DOHH2 (cell line): ENCODE measurements at regions not wholly inside any gene's neighbourhood (a gene's known extent, or its start where the extent isn't known, plus 50 kb on each side); places are given as distances from the start of the nearest gene placed in this dataset.

Experiments
- H3F3A ChIP-seq: fragments of 200-600 bp; sonication (generic), shearing (Covaris generic); 2 replicates; pipeline ENCODE4 v1.6.0; 2016; ENCODE audit warnings: antibody characterized with exemption, mild to moderate bottlenecking; ENCODE audit not compliant: control insufficient read depth, insufficient read depth
- H3K27ac ChIP-seq: fragments of 200-600 bp; sonication (generic); 2 replicates; pipeline ENCODE4 v1.5.1; 2014; ENCODE audit warnings: low read depth, mild to moderate bottlenecking, low read length, moderate library complexity
- H3K27me3 ChIP-seq: fragments of 200-600 bp; sonication (generic); 2 replicates; pipeline ENCODE4 v1.6.1; 2014; ENCODE audit warnings: mild to moderate bottlenecking, low read length, mixed read lengths; ENCODE audit not compliant: control insufficient read depth
- H3K36me3 ChIP-seq: fragments of 200-600 bp; sonication (generic); 2 replicates; pipeline ENCODE4 v1.6.1; 2014; ENCODE audit warnings: mild to moderate bottlenecking, low read length, moderate library complexity, mixed read lengths; ENCODE audit not compliant: control insufficient read depth
- H3K4me1 ChIP-seq: fragments of 200-600 bp; sonication (generic); 2 replicates; pipeline ENCODE4 v1.6.1; 2014; ENCODE audit warnings: mild to moderate bottlenecking, low read length, mixed read lengths; ENCODE audit not compliant: control insufficient read depth
- H3K4me2 ChIP-seq: fragments of 200-600 bp; sonication (generic); 2 replicates; pipeline ENCODE4 v1.6.0; 2014; ENCODE audit warnings: mild to moderate bottlenecking, low read length, moderate library complexity
- H3K4me3 ChIP-seq: fragments of 200-600 bp; sonication (generic); 2 replicates; pipeline ENCODE4 v1.5.1; 2014; ENCODE audit warnings: mild to moderate bottlenecking, low read length, mixed read lengths
- H3K79me2 ChIP-seq: fragments of 200-600 bp; sonication (generic); 2 replicates; pipeline ENCODE4 v1.6.1; 2014; ENCODE audit warnings: mild to moderate bottlenecking, low read length, mixed read lengths; ENCODE audit not compliant: control insufficient read depth
- H3K9me2 ChIP-seq: fragments of 200-600 bp; sonication (generic); replicated peaks from 2 replicates; pipeline ENCODE4 v1.6.1; 2014; ENCODE audit warnings: mild to moderate bottlenecking, low read length, mixed read lengths; ENCODE audit not compliant: control insufficient read depth
- H3K9me3 ChIP-seq: fragments of 200-600 bp; sonication (generic); 2 replicates; pipeline ENCODE4 v1.6.1; 2014; ENCODE audit warnings: antibody characterized with exemption, low read length, mixed read lengths; ENCODE audit not compliant: control insufficient read depth, insufficient read depth
- H4K20me1 ChIP-seq: fragments of 200-600 bp; sonication (generic); 2 replicates; pipeline ENCODE4 v1.6.0; 2014; ENCODE audit warnings: low read depth, mild to moderate bottlenecking, antibody characterized with exemption, low read length, moderate library complexity; ENCODE audit not compliant: control insufficient read depth, insufficient read depth
- EZH2phosphoT487 ChIP-seq: fragments of 200-600 bp; sonication (generic); IDR thresholded peaks from 2 replicates; pipeline ENCODE4 v1.6.1; 2017; ENCODE audit warnings: borderline replicate concordance, mild to moderate bottlenecking, antibody characterized with exemption, low read length, moderate library complexity, mixed read lengths
- TF ChIP-seq, protein P1 (sequence below): fragments of 200-600 bp; sonication (generic); IDR thresholded peaks from one replicate; pipeline ENCODE4 v1.5.1; 2014; ENCODE audit warnings: antibody characterized with exemption, mild to moderate bottlenecking, low read depth, low read length; ENCODE audit not compliant: poor library complexity, severe bottlenecking

DNA sequence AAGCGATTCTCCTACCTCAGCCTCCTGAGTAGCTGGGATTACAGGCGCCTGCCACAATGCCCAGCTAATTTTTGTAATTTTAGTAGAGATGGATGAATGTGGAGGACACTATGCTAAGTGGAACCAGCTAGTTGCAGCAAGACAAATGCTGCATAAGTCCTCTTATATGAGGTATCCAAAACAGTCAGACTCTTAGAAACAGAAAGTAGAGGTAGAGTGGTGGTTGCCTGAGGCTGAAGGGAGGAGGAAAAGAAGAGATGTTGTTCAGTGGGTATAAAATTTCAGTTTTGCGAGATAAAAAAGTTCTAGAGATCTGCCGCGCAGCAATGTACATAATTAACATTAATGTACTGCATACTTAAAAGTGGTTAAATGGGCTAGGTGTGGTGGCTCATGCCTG, 145.3 kb upstream of the SPRED2 start:
- H3K9me3 ChIP-seq, result no peaks in the 10 kb centered on the region
- H3F3A ChIP-seq, result no peaks in the 10 kb centered on the region; the same call in 1 of the 2 replicates
- H3K79me2 ChIP-seq, result no peaks in the 10 kb centered on the region
- TF ChIP-seq EZH2phosphoT487, result no peak
- TF ChIP-seq, protein P1, sequence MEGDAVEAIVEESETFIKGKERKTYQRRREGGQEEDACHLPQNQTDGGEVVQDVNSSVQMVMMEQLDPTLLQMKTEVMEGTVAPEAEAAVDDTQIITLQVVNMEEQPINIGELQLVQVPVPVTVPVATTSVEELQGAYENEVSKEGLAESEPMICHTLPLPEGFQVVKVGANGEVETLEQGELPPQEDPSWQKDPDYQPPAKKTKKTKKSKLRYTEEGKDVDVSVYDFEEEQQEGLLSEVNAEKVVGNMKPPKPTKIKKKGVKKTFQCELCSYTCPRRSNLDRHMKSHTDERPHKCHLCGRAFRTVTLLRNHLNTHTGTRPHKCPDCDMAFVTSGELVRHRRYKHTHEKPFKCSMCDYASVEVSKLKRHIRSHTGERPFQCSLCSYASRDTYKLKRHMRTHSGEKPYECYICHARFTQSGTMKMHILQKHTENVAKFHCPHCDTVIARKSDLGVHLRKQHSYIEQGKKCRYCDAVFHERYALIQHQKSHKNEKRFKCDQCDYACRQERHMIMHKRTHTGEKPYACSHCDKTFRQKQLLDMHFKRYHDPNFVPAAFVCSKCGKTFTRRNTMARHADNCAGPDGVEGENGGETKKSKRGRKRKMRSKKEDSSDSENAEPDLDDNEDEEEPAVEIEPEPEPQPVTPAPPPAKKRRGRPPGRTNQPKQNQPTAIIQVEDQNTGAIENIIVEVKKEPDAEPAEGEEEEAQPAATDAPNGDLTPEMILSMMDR, result no peak
- no peak overlapping the region for H3K4me2 ChIP-seq
- H3K27me3 ChIP-seq, result no peaks in the 10 kb centered on the region
- peaks cover 16% of the 10 kb centered on the region for H3K4me1 ChIP-seq
- no peak overlapping the region for H3K27ac ChIP-seq
- no peak overlapping the region for H3K4me3 ChIP-seq
- H4K20me1 ChIP-seq, result no peaks in the 10 kb centered on the region
- no peaks in the 10 kb centered on the region for H3K36me3 ChIP-seq
- H3K9me2 ChIP-seq, result no peaks in the 10 kb centered on the region

DNA sequence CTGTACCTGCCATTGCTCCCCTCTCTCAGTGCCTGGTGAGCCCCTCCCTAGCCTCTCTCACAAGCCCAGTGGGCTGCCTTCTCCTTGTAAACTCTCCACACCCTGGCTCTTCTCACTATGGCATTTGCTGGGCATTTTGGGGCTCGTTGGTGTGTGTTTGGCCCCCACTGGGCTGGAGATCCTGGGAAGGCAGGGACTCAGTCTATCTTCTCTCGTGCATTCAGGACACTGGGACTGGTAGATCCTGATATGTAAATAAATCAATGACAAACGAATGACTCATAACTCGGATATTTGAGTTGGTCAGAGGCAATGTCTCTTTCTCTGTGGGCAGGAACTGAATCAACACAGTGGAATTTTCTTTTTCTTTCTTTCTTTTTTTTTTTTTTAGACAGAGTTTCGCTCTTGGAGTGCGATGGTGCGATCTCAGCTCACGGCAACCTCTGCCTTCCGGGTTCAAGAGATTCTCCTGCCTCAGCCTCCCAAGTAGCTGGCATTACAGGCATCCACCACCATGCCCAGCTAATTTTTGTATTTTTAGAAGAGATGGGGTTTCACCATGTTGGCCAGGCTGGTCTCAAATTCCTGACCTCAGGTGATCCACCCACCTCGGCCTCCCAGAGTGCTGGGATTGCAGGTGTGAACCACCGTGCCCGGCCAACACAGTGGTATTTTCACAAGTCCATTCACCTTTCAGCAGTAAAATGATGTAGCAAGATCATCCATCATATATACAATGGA, 144.6 kb upstream of the SPRED2 start:
- Histone ChIP-seq H3K4me3 (no peak overlapping the region), H4K20me1 (no peaks in the 10 kb centered on the region), H3K9me3 (no peaks in the 10 kb centered on the region), H3K9me2 (no peaks in the 10 kb centered on the region), H3K79me2 (no peaks in the 10 kb centered on the region), H3K4me1 (peaks cover 16% of the 10 kb centered on the region), H3K27ac (no peak overlapping the region), H3K27me3 (no peaks in the 10 kb centered on the region), H3K4me2 (no peak overlapping the region), H3K36me3 (no peaks in the 10 kb centered on the region), H3F3A (no peaks in the 10 kb centered on the region; the same call in 1 of the 2 replicates)
- no peak for TF ChIP-seq EZH2phosphoT487
- TF ChIP-seq, protein P1, result no peak

DNA sequence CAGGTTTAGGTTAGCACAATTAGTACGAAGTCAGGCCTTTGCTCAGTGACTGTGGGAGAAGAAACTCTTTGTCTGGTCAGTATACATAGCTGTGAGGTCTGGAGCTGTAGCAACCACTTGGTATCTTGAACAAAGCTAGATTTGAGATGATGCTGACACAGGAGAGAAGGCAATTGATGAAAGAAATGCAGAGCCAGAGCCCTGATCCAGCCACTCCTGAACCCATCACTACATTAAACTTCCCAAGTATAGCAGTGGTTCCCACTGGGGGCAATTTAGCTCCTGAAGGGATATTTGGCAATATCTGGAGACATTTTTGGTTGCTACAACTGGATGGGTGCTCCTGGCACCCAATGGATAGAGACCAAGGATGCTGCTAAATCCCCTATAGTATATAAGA, 143.9 kb upstream of the SPRED2 start:
- Histone ChIP-seq H3K79me2 (no peaks in the 10 kb centered on the region), H3K36me3 (no peaks in the 10 kb centered on the region), H3K9me2 (no peaks in the 10 kb centered on the region), H3K4me3 (no peak overlapping the region), H3K27ac (no peak overlapping the region), H3K4me1 (peaks cover 12% of the 10 kb centered on the region), H3K9me3 (no peaks in the 10 kb centered on the region), H3K27me3 (no peaks in the 10 kb centered on the region), H3F3A (no peaks in the 10 kb centered on the region; the same call in 1 of the 2 replicates), H4K20me1 (no peaks in the 10 kb centered on the region), H3K4me2 (no peak overlapping the region)
- TF ChIP-seq EZH2phosphoT487, result no peak
- TF ChIP-seq, protein P1, result no peak
